GM23338 (cell line): ENCODE measurements at regions not wholly inside any gene's neighbourhood (a gene's known extent, or its start where the extent isn't known, plus 50 kb on each side); places are given as distances from the start of the nearest gene placed in this dataset.
A peak's percentile ranks its signal among the peaks of the same experiment; 100 is the strongest.

Source experiments
- ATAC-seq: fragments of 200-7000 bp; cut with Tn5 transposase; 3 replicates; pipeline ENCODE4 v1.9.1; 2020
- DNase-seq: peaks from one replicate; pipeline ENCODE4 v3.0.0-alpha.2; 2015; ENCODE audit warnings: low spot score
- H2AFZ ChIP-seq: fragments of 200-600 bp; sonication (generic); 2 replicates; pipeline ENCODE4 v1.8.0; 2016; ENCODE audit warnings: antibody characterized with exemption, mild to moderate bottlenecking, moderate library complexity
- H3F3A ChIP-seq: fragments of 200-600 bp; sonication (generic); replicated peaks from 2 replicates; pipeline ENCODE4 v1.8.0; 2017; ENCODE audit warnings: antibody characterized with exemption, mixed run types, low read depth
- H3K27ac ChIP-seq: fragments of 200-600 bp; sonication (generic); 2 replicates; pipeline ENCODE4 v1.6.1; 2016; ENCODE audit warnings: low read depth
- H3K27me3 ChIP-seq: fragments of 200-600 bp; sonication (generic); 2 replicates; pipeline ENCODE4 v1.8.0; 2016; ENCODE audit warnings: mild to moderate bottlenecking, mixed run types, moderate library complexity; ENCODE audit not compliant: insufficient read depth
- H3K36me3 ChIP-seq: fragments of 200-600 bp; sonication (generic); 2 replicates; pipeline ENCODE4 v1.8.0; 2016; ENCODE audit warnings: mild to moderate bottlenecking; ENCODE audit not compliant: insufficient read depth
- H3K4me1 ChIP-seq: fragments of 200-600 bp; sonication (generic); 2 replicates; pipeline ENCODE4 v1.8.0; 2016; ENCODE audit warnings: mild to moderate bottlenecking, moderate library complexity; ENCODE audit not compliant: insufficient read depth
- H3K4me2 ChIP-seq: fragments of 200-600 bp; sonication (generic); 2 replicates; pipeline ENCODE4 v1.7.1; 2017; ENCODE audit warnings: mixed run types
- H3K4me3 ChIP-seq: fragments of 200-600 bp; sonication (generic); 2 replicates; pipeline ENCODE4 v1.6.1; 2016; ENCODE audit warnings: mixed run types
- H3K79me2 ChIP-seq: fragments of 200-600 bp; sonication (generic); replicated peaks from 2 replicates; pipeline ENCODE4 v1.8.0; 2017; ENCODE audit warnings: mild to moderate bottlenecking; ENCODE audit not compliant: insufficient read depth
- H3K9me2 ChIP-seq: fragments of 200-600 bp; sonication (generic); 2 replicates; pipeline ENCODE4 v1.8.0; 2017; ENCODE audit not compliant: insufficient read depth
- H4K20me1 ChIP-seq: fragments of 200-600 bp; sonication (generic); replicated peaks from 2 replicates; pipeline ENCODE4 v1.8.0; 2017; ENCODE audit warnings: mild to moderate bottlenecking; ENCODE audit not compliant: insufficient read depth
- H3K27ac Mint-ChIP-seq: 2 replicates; pipeline ENCODE4 v1.8.0; 2020; ENCODE audit warnings: inconsistent platforms, mild to moderate bottlenecking, moderate library complexity, mixed read lengths
- H3K27me3 Mint-ChIP-seq: 3 replicates; pipeline ENCODE4 v1.8.0; 2022; ENCODE audit warnings: low read depth, mild to moderate bottlenecking, moderate library complexity, mixed read lengths, inconsistent platforms; ENCODE audit not compliant: insufficient read depth, poor library complexity
- H3K36me3 Mint-ChIP-seq: 3 replicates; pipeline ENCODE4 v1.8.0; 2021; ENCODE audit warnings: low read depth, mild to moderate bottlenecking, inconsistent platforms, moderate library complexity, mixed read lengths
- H3K4me1 Mint-ChIP-seq: 3 replicates; pipeline ENCODE4 v1.8.0; 2020; ENCODE audit warnings: mild to moderate bottlenecking, inconsistent platforms, mixed read lengths
- H3K4me3 Mint-ChIP-seq: 3 replicates; pipeline ENCODE4 v1.8.0; 2021; ENCODE audit warnings: moderate library complexity, mild to moderate bottlenecking, inconsistent platforms, mixed read lengths
- H3K9me3 Mint-ChIP-seq: 3 replicates; pipeline ENCODE4 v1.8.0; 2020; ENCODE audit warnings: moderate library complexity, mild to moderate bottlenecking, inconsistent platforms, mixed read lengths
- CREB1 ChIP-seq: fragments of 250-450 bp; sonication (Bioruptor Pico); IDR thresholded peaks from 2 replicates; pipeline ENCODE4 v1.5.0; 2020; ENCODE audit warnings: low read depth, mild to moderate bottlenecking, moderate library complexity
- ETS1 ChIP-seq: IDR thresholded peaks from 2 replicates; pipeline ENCODE4 v1.6.1; 2016; ENCODE audit warnings: antibody characterized with exemption
- EZH2 ChIP-seq: fragments of 200-600 bp; sonication (generic); IDR thresholded peaks from one replicate; pipeline ENCODE4 v1.8.0; 2017; ENCODE audit warnings: antibody characterized with exemption, mild to moderate bottlenecking, low read depth; ENCODE audit not compliant: unreplicated experiment
- EZH2phosphoT487 ChIP-seq: fragments of 200-600 bp; sonication (generic); IDR thresholded peaks from one replicate; pipeline ENCODE4 v1.8.1; 2018; ENCODE audit warnings: antibody characterized with exemption; ENCODE audit not compliant: unreplicated experiment
- JUNB ChIP-seq: IDR thresholded peaks from one replicate; pipeline ENCODE4 v1.6.1; 2016; ENCODE audit warnings: antibody characterized with exemption; ENCODE audit not compliant: unreplicated experiment
- POLR2AphosphoS5 ChIP-seq: IDR thresholded peaks from 2 replicates; pipeline ENCODE4 v1.6.1; 2016; ENCODE audit warnings: antibody characterized with exemption, low read depth
- STAT1 ChIP-seq: IDR thresholded peaks from one replicate; pipeline ENCODE4 v1.6.1; 2016; ENCODE audit warnings: antibody characterized with exemption; ENCODE audit not compliant: unreplicated experiment
- ZNF114 ChIP-seq: fragments of 250-450 bp; sonication (Bioruptor Pico); IDR thresholded peaks from 2 replicates; pipeline ENCODE4 v1.5.0; 2020; ENCODE audit warnings: mild to moderate bottlenecking, moderate library complexity
- ZNF331 ChIP-seq: fragments of 250-450 bp; sonication (Bioruptor Pico); IDR thresholded peaks from 2 replicates; pipeline ENCODE4 v1.5.0; 2020; ENCODE audit warnings: low read depth, mild to moderate bottlenecking, moderate library complexity
- TF ChIP-seq, protein P1 (sequence below): fragments of 250-450 bp; sonication (Bioruptor Pico); IDR thresholded peaks from 2 replicates; pipeline ENCODE4 v1.5.0; 2020; ENCODE audit warnings: mild to moderate bottlenecking, moderate library complexity
- TF ChIP-seq, protein P2 (sequence below), 2 experiments: fragments of 200-600 bp in 1 of 2; sonication (generic) in 1 of 2; conservative IDR thresholded peaks; 2 replicates each; pipeline versions ENCODE4 v1.5.1 to v1.6.1; 2016 to 2017; ENCODE audit warnings: antibody characterized with exemption in 2 of 2, low read depth in 2 of 2, mild to moderate bottlenecking in 2 of 2, moderate library complexity in 1 of 2

- H3F3A ChIP-seq, result 0 out of 2 replicates have a peak, but pooled peaks cover 2% of the 10 kb centered on the region
- Mint-ChIP-seq H3K36me3 (no peaks in the 10 kb centered on the region), H3K4me3 (no peak overlapping the region), H3K27ac (no peak overlapping the region), H3K9me3 (no peaks in the 10 kb centered on the region), H3K27me3 (peaks cover 7% of the 10 kb centered on the region), H3K4me1 (peaks cover 6% of the 10 kb centered on the region; the same call in 2 of the 3 replicates)
- H3K4me3 ChIP-seq, result no peak overlapping the region
- no peak for TF ChIP-seq CREB1 (CRISPR knock-in tag)
- no peak for TF ChIP-seq POLR2AphosphoS5
- no peak for TF ChIP-seq ZNF114 (CRISPR knock-in tag)
- peak overlapping the region; percentile 14; the same call in 1 of the 2 replicates for H2AFZ ChIP-seq
- H4K20me1 ChIP-seq, result no peaks in the 10 kb centered on the region
- 0 out of 2 replicates have a peak, but pooled peaks cover 12% of the 10 kb centered on the region for H3K9me2 ChIP-seq
- H3K27ac ChIP-seq, result no peak overlapping the region
- H3K36me3 ChIP-seq, result no peaks in the 10 kb centered on the region
- ATAC-seq, result no peak
- no peaks in the 10 kb centered on the region for H3K27me3 ChIP-seq
- DNase-seq, result no peak
- H3K4me2 ChIP-seq, result no peak overlapping the region
- peaks cover 6% of the 10 kb centered on the region; the same call in 1 of the 2 replicates for H3K4me1 ChIP-seq
- no peaks in the 10 kb centered on the region for H3K79me2 ChIP-seq
Measured at GRCh38 chr4:24226023-24226422, 336.2 kb upstream of the PPARGC1A start.

DNA sequence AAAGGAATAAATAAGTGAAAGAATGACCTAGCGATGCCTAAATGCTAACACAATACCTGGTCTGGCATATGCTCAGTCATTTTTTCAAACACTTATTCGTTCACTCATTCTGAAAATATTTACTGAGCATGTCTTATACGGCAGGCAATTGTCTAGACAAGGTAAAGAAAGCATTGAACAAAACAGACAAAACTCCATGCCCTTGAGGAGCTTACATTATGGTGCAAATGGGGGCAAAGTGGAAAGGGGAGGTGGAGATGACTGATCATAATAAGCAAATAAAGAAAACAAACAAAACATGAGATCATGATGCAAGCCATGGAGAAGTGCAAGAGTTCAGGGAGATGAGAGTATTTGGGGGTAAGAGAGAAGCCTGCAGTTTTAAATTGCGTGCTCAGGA lies 334.6 kb upstream of the PPARGC1A start:
- peaks cover 5% of the 10 kb centered on the region for H3K27me3 Mint-ChIP-seq
- no peaks in the 10 kb centered on the region for H3K36me3 ChIP-seq
- no peaks in the 10 kb centered on the region for H3K36me3 Mint-ChIP-seq
- H3K4me3 Mint-ChIP-seq, result no peak overlapping the region
- no peaks in the 10 kb centered on the region for H4K20me1 ChIP-seq
- H3K4me1 Mint-ChIP-seq, result no peaks in the 10 kb centered on the region
- peaks cover 14% of the 10 kb centered on the region; the same call in 1 of the 2 replicates for H3K9me2 ChIP-seq
- H3K4me2 ChIP-seq, result no peak overlapping the region
- H3F3A ChIP-seq, result 0 out of 2 replicates have a peak, but pooled peaks cover 2% of the 10 kb centered on the region
- no peak overlapping the region for H3K27ac ChIP-seq
- H3K9me3 Mint-ChIP-seq, result no peaks in the 10 kb centered on the region
- H3K27ac Mint-ChIP-seq, result no peak overlapping the region
- DNase-seq (no peak), ATAC-seq (no peak)
- no peak overlapping the region for H2AFZ ChIP-seq
- no peaks in the 10 kb centered on the region for H3K79me2 ChIP-seq
- H3K4me3 ChIP-seq, result no peak overlapping the region
- no peaks in the 10 kb centered on the region for H3K27me3 ChIP-seq
- no peaks in the 10 kb centered on the region for H3K4me1 ChIP-seq
- TF ChIP-seq STAT1, result no peak
- no peak for TF ChIP-seq EZH2
- TF ChIP-seq ZNF331 (CRISPR knock-in tag), result no peak
- no peak for TF ChIP-seq JUNB
- TF ChIP-seq ETS1, result no peak
- no peak for TF ChIP-seq EZH2phosphoT487
- no peak for TF ChIP-seq CREB1 (CRISPR knock-in tag)
- TF ChIP-seq, protein P1, sequence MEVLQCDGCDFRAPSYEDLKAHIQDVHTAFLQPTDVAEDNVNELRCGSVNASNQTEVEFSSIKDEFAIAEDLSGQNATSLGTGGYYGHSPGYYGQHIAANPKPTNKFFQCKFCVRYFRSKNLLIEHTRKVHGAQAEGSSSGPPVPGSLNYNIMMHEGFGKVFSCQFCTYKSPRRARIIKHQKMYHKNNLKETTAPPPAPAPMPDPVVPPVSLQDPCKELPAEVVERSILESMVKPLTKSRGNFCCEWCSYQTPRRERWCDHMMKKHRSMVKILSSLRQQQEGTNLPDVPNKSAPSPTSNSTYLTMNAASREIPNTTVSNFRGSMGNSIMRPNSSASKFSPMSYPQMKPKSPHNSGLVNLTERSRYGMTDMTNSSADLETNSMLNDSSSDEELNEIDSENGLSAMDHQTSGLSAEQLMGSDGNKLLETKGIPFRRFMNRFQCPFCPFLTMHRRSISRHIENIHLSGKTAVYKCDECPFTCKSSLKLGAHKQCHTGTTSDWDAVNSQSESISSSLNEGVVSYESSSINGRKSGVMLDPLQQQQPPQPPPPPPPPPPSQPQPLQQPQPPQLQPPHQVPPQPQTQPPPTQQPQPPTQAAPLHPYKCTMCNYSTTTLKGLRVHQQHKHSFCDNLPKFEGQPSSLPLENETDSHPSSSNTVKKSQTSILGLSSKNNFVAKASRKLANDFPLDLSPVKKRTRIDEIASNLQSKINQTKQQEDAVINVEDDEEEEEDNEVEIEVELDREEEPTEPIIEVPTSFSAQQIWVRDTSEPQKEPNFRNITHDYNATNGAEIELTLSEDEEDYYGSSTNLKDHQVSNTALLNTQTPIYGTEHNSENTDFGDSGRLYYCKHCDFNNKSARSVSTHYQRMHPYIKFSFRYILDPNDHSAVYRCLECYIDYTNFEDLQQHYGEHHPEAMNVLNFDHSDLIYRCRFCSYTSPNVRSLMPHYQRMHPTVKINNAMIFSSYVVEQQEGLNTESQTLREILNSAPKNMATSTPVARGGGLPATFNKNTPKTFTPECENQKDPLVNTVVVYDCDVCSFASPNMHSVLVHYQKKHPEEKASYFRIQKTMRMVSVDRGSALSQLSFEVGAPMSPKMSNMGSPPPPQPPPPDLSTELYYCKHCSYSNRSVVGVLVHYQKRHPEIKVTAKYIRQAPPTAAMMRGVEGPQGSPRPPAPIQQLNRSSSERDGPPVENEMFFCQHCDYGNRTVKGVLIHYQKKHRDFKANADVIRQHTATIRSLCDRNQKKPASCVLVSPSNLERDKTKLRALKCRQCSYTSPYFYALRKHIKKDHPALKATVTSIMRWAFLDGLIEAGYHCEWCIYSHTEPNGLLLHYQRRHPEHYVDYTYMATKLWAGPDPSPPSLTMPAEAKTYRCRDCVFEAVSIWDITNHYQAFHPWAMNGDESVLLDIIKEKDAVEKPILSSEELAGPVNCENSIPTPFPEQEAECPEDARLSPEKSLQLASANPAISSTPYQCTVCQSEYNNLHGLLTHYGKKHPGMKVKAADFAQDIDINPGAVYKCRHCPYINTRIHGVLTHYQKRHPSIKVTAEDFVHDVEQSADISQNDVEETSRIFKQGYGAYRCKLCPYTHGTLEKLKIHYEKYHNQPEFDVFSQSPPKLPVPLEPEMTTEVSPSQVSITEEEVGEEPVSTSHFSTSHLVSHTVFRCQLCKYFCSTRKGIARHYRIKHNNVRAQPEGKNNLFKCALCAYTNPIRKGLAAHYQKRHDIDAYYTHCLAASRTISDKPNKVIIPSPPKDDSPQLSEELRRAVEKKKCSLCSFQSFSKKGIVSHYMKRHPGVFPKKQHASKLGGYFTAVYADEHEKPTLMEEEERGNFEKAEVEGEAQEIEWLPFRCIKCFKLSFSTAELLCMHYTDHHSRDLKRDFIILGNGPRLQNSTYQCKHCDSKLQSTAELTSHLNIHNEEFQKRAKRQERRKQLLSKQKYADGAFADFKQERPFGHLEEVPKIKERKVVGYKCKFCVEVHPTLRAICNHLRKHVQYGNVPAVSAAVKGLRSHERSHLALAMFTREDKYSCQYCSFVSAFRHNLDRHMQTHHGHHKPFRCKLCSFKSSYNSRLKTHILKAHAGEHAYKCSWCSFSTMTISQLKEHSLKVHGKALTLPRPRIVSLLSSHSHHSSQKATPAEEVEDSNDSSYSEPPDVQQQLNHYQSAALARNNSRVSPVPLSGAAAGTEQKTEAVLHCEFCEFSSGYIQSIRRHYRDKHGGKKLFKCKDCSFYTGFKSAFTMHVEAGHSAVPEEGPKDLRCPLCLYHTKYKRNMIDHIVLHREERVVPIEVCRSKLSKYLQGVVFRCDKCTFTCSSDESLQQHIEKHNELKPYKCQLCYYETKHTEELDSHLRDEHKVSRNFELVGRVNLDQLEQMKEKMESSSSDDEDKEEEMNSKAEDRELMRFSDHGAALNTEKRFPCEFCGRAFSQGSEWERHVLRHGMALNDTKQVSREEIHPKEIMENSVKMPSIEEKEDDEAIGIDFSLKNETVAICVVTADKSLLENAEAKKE, result no peak
- TF ChIP-seq, protein P2, sequence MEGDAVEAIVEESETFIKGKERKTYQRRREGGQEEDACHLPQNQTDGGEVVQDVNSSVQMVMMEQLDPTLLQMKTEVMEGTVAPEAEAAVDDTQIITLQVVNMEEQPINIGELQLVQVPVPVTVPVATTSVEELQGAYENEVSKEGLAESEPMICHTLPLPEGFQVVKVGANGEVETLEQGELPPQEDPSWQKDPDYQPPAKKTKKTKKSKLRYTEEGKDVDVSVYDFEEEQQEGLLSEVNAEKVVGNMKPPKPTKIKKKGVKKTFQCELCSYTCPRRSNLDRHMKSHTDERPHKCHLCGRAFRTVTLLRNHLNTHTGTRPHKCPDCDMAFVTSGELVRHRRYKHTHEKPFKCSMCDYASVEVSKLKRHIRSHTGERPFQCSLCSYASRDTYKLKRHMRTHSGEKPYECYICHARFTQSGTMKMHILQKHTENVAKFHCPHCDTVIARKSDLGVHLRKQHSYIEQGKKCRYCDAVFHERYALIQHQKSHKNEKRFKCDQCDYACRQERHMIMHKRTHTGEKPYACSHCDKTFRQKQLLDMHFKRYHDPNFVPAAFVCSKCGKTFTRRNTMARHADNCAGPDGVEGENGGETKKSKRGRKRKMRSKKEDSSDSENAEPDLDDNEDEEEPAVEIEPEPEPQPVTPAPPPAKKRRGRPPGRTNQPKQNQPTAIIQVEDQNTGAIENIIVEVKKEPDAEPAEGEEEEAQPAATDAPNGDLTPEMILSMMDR (conservative IDR thresholded peaks at IDR 0.05; ENCODE audit: low read depth in 2 of 2), result no peak
